HUDEP-2 (cell line): ENCODE measurements at regions not wholly inside any gene's neighbourhood (a gene's known extent, or its start where the extent isn't known, plus 50 kb on each side); places are given as distances from the start of the nearest gene placed in this dataset.
"Not testable (repeated sequence)": the region's sequence is repeated elsewhere in the genome, so short reads cannot be mapped to it uniquely, and the experiment has no call there.

ENCODE experiments used
- DNase-seq, 76 experiments: peaks; one replicate each; lab custom pipeline; 2025; ENCODE audit not compliant: unreplicated experiment in 76 of 76; lab: John Stamatoyannopoulos, UW

- DNase-seq = not testable (repeated sequence)
These were observed 1337.6 kb downstream of the RPIA start for GRCh38 chr2:90029080-90029428.

- DNase-seq = not testable (repeated sequence)
These were observed 1340.8 kb downstream of the RPIA start for GRCh38 chr2:90032269-90032668.

DNA sequence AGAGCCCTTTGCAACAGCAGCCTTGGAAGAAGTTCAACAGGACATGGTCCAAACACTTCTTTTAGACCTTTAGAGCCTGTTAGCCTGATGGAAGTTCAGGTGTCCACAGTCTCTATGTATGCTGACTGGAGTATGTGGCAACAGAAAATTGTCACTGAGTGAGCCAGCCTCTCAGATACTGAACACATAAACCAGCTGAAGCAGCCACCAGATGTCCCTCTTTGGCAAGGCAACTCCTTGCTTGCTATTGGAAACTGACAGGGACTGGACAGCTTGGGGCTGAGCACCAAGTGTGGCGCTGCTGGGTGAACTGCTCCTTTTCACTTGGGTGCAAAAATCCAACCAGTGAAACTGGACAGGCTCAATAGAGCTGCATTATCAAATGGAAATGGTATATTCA lies 1344.9 kb downstream of the RPIA start:
- DNase-seq = peak in 3 of 76 experiments; percentile 0 to 7 (median 3)

DNA sequence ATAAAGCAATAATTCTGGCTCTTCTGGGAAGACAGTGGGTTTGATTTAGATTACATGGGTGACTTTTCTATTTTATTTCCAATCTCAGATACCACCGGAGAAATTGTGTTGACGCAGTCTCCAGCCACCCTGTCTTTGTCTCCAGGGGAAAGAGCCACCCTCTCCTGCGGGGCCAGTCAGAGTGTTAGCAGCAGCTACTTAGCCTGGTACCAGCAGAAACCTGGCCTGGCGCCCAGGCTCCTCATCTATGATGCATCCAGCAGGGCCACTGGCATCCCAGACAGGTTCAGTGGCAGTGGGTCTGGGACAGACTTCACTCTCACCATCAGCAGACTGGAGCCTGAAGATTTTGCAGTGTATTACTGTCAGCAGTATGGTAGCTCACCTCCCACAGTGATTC lies 1347.6 kb downstream of the RPIA start:
- not testable (repeated sequence) for DNase-seq

DNA sequence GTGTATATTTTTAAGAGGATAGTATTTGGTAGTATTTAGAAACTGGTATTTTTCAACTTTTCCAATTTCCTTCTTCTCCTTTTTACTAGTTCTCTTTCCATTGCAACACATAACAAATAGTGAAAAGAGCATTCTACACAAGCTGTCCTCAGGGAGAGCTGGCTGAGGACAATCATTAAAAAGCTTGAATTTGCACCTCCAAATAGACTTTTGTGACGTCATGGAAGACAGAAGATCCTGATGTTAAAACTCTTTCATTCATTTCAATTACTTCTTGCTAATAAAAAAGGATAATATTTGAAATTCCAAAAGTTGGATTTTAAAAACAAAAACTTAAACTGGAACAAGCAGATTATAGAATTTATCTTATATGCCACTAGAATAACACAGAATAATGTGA lies 1356.3 kb downstream of the RPIA start:
- DNase-seq = not testable (repeated sequence)

DNA sequence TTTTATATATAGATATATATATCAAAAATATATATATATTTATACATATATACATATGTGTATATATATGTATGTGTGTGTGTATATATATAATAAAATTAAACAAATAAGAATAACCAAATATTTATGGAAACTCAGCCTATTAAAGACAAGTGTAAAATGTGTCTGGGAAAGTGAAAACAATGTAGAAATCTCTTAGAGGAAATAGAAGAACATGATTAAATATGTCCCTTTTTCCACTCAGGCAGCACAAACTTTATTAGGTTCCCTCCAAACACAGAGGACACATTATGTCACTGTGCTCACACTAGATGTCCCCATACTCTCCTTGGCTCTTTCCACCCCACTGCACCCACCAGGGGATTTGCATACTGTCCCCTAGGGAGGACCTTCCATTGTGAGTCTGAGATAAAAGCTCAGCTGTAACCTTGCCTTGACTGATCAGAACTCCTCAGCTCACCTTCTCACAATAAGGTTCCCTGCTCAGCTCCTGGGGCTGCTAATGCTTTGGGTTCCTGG lies 1360.7 kb downstream of the RPIA start:
- DNase-seq = not testable (repeated sequence)

DNA sequence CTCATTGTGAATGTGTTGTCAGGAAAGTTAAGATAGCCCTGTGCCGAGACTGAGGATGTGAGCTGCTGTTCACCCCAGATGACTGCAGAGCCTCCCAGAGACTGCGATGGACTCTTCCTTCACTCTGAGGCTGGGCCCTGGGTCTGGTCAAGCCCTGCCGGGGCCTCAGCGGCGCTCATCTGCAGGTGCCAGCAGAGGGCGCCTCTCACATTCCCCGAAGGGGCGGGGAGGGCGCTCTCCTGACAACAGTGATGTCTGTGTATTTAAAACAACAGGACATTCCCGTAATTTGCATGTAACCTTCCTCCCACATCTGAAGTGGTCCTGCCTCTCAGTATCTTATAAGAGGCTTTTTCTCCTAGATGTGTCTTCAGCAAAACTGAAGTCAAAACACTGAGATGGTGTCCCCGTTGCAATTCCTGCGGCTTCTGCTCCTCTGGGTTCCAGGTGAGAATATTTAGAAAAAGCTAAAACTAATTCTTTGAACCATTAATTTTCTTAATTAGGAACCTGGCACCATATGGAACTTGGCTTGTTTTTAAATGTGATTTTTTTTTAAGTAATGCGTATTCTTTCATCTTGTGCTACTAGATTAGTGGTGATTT lies 1377.9 kb downstream of the RPIA start:
- DNase-seq = peak in 40 of 76 experiments; percentile 0 to 59 (median 14)

GRCh38 chr2:90076311-90076710 lies 1384.8 kb downstream of the RPIA start:
- no peak for DNase-seq

DNA sequence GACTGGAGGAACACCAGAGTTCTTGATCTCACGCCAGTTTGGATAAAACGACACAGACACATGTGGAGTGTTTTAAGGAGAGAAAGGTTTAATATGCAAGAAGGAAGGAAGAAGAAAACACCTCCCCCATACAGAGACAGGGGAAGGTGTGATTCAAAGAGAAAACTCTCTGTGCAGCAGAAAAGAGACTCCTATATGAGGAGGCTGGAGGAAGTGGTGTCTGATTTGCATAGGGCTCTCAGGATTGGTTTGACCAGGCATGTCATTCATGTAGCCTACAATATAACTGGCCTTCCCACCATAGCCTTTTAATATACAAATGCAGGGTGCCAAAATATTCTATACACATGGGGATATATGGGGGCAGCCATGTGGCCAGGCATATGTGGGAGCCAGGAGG lies 1386.5 kb downstream of the RPIA start:
- no peak for DNase-seq

DNA sequence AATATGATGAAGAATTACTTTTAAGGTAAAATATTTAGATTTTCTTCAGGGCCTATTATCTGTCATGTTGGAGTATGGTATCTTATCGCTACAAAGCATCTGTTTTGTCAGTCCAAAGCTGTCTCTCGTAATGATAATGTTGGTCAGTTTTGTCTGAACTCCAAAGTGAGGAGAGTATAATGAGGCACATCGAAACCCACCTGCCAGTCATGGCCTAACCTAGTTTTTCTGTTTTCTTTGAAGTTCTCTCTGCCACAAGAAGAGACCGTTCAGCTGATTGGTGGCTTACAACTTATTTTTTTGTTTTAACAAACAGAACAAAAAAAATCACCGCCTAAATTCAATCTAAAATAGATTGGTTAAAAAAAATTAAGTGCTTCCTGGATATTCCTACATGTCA lies 1387.9 kb downstream of the RPIA start:
- DNase-seq = no peak

DNA sequence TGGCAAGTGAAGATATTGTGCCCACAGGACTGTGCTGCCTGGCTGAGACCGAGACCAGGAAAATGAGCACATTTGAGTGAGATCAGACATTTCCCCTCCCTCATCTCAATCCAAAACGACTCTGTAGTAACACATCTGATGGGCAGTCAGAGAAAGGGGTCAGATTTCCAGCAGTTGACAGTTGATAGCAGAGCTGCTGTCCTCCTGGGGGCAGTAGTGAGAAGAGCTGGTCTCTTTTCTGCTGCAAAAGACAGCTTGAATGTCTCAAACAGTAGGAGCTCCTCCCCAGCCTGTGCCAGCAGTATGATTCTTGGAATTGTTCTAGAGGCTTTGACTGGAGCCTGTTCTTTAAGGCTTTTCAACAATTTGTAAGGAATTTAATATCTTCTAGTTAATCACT lies 1396.3 kb downstream of the RPIA start:
- DNase-seq = peak in 2 of 76 experiments; percentile 2 to 5

GRCh38 chr2:90093571-90094270 lies 1402.2 kb downstream of the RPIA start:
- not testable (repeated sequence) for DNase-seq

- DNase-seq = not testable (repeated sequence)
These were observed 1406.1 kb downstream of the RPIA start for GRCh38 chr2:90097617-90098016.

- peak in 2 of 76 experiments; percentile 7 to 10 for DNase-seq
These were observed 1413.7 kb downstream of the RPIA start for GRCh38 chr2:90105142-90105541.

DNA sequence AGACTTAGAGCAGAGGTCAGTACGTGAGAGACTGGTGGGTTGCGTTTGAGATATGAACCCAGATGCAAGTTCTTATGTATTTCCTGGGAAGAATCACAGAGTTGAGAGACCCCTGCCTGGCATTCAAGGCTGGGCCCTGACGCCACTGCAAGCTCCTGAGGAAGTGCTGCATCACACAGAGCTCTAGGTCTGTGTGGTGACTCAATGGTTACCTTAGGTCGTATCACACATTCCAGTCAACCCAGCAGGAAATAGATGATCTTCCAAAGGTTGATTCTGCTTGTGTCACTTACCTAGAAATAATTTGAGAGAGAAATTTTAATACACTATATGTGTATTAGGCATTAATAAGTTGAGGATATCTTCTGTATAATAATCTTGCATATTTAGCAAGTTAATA lies 1431.9 kb downstream of the RPIA start:
- not testable (repeated sequence) for DNase-seq

DNA sequence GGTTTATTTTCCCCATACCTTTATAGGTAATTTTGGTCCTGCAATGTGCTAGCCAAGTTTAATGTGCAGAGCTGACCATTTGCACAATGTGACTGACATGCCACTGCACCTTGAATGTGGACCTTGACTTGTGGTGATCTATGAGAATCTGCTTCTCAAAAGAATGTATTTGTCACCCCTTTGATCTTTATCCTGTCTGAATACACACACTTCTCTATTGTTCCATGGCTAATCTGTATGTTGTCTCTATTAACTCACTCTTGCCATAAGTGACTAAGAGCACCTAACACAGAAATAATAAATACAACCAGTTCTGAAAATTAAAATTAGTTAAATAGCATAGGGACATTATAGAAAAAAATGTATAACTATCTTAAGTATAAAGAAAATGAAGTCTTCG lies 1447.6 kb downstream of the RPIA start:
- DNase-seq = not testable (repeated sequence)

DNA sequence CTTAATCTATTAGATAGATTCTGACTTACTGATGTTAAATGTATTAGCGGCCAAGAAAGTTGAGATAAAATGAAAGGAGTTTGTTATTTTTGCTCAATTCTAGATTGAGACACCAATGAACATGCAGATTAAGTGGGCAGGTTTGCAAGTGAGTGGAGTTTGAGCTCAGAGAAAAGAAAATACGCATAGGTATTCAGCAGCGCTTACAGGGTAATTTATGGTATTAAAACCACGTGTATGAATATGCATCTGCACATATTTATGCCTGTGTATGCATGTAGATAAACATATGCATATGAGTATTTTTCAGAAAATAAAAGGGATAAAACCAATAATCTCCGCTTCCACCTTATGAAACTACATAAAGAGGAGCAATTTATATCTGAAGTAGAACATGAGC lies 1450.1 kb downstream of the RPIA start:
- not testable (repeated sequence) for DNase-seq

- DNase-seq = not testable (repeated sequence)
These were observed 1460.3 kb downstream of the RPIA start for GRCh38 chr2:90151805-90152204.

DNA sequence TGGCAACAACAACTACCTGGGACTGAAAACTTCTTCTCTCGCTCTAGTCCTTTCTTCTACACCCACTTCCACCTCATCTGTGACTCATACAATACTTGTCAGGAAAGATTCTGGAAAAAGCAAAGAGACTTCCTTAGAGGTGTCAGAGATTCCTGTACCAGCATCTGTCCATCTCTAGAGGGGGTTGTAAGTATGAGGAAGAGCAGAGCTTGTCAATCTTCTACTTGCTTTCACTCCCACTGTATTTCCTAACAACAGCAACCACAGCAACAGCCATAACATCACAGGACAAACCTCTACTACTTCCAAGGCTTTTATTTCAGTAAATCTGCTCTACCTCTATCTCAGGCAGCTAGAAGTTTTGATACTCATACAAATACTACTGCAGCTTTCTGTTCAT lies 1479.5 kb downstream of the RPIA start:
- not testable (repeated sequence) for DNase-seq

- DNase-seq = not testable (repeated sequence)
These were observed 1481.6 kb downstream of the RPIA start for GRCh38 chr2:90173081-90173480.

- not testable (repeated sequence) for DNase-seq
These were observed 1488.1 kb downstream of the RPIA start for GRCh38 chr2:90179591-90179990.

DNA sequence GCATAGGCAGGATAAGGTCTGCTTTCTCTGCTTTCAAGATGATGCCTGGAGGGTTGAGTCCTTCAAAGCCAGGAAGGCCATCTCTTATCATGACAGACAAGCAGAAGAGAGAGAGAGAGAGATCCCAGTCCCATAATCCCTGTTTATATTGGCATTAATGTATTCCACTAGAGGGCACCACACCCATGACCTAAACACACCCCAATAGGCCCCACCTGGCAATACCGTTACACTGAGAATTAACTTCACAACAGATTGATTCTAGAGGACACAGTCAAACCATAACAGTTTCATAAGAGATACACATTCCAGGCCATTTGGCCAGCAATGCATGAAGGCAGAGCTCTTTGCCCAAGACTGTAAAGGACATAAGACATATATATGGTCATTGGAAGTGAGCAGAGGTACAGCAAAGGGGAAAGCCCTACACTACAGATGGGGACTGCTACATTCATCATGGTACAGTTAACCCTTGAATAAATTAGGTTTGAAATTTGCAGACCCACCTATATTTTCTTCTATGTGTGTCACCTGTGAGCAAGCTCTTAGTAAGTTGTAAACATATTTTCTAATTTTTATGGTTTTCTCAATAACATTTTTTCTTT lies 1516.1 kb downstream of the RPIA start:
- DNase-seq = peak in 9 of 76 experiments; percentile 0 to 39 (median 4)
